HepG2 (cell line): ENCODE measurements at regions not wholly inside any gene's neighbourhood (a gene's known extent, or its start where the extent isn't known, plus 50 kb on each side); places are given as distances from the start of the nearest gene placed in this dataset.

ENCODE experiments used
- ATAC-seq: fragments of 200-7000 bp; cut with Tn5 transposase; 3 replicates; pipeline ENCODE4 v1.9.1; 2020; ENCODE audit warnings: mild to moderate bottlenecking, moderate library complexity
- BruUV-seq: library from RNA; stranded (reverse); fragments of 400-500 nt; replicated peaks from 2 replicates; lab custom pipeline; 2021; lab: Mats Ljungman, UMichigan
- CTCF ChIA-PET: fragments of 300-600 bp; formaldehyde crosslinking; extraction: SDS; loops from one replicate; lab custom pipeline; 2021; ENCODE audit warnings: low total read pairs, inconsistent platforms, low intra/inter-chr PET ratio; lab: Yijun Ruan, JAX
- POLR2A ChIA-PET: fragments of 350-600 bp; sonication (Branson Sonifier 250); formaldehyde crosslinking; loops from one replicate; lab custom pipeline; 2020; ENCODE audit warnings: antibody characterized with exemption, inconsistent platforms; lab: Yijun Ruan, JAX
- DNase-seq: peaks from one replicate; pipeline ENCODE4 v3.0.0-alpha.2; 2015; ENCODE audit warnings: low spot score
- FAIRE-seq: peaks from 3 replicates; lab custom pipeline; 2011; peaks lifted over from hg19 to GRCh38; lab: Jason Lieb, UNC
- H2AFZ ChIP-seq: one replicate; pipeline ENCODE4 v1.6.1; 2011; ENCODE audit warnings: low read length, inconsistent platforms
- H3K27ac ChIP-seq: fragments of 300-600 bp; 3 replicates; pipeline ENCODE4 v1.8.0; 2011; ENCODE audit warnings: mixed run types, mild to moderate bottlenecking, mixed read lengths, low read length, inconsistent platforms; ENCODE audit not compliant: insufficient read depth; ENCODE audit errors: extremely low read length
- H3K27me3 ChIP-seq, 2 experiments: fragments of 200-600 bp in 1 of 2; 2 replicates in 1 of 2; 3 replicates in 1 of 2; pipeline versions ENCODE4 v1.6.0 to v1.8.0; 2011; ENCODE audit warnings: low read length in 2 of 2, mild to moderate bottlenecking in 2 of 2, moderate library complexity in 2 of 2, inconsistent platforms in 1 of 2; ENCODE audit not compliant: insufficient read depth in 2 of 2, control insufficient read depth in 1 of 2
- H3K36me3 ChIP-seq, 2 experiments: fragments of 200-600 bp in 1 of 2; replicated peaks in 1 of 2; 2 replicates in 1 of 2; 3 replicates in 1 of 2; pipeline versions ENCODE4 v1.5.1 to v1.8.0; 2011; ENCODE audit warnings: low read length in 2 of 2, inconsistent platforms in 1 of 2; ENCODE audit not compliant: insufficient read depth in 2 of 2, control insufficient read depth in 1 of 2
- H3K4me1 ChIP-seq: 2 replicates; pipeline ENCODE4 v1.5.1; 2012; ENCODE audit warnings: low read length, inconsistent platforms; ENCODE audit not compliant: insufficient read depth
- H3K4me2 ChIP-seq: 2 replicates; pipeline ENCODE4 v1.6.0; 2011; ENCODE audit warnings: low read depth, low read length, inconsistent platforms
- H3K4me3 ChIP-seq, 3 experiments: fragments of 200-600 bp in 1 of 3; sonication (generic), shearing (Covaris generic) in 1 of 3; replicated peaks in 1 of 3; 2 replicates each; pipeline ENCODE4 v1.5.1; 2011 to 2016; ENCODE audit warnings: low read length in 3 of 3, inconsistent platforms in 2 of 3, low read depth in 2 of 3, mild to moderate bottlenecking in 2 of 3, control low read depth in 1 of 3, mixed read lengths in 1 of 3; ENCODE audit not compliant: insufficient read depth in 1 of 3
- H3K79me2 ChIP-seq: one replicate; pipeline ENCODE4 v1.6.1; 2011; ENCODE audit warnings: low read length, inconsistent platforms; ENCODE audit not compliant: insufficient read depth
- H3K9ac ChIP-seq: 2 replicates; pipeline ENCODE4 v1.6.0; 2011; ENCODE audit warnings: mild to moderate bottlenecking, low read depth, low read length, inconsistent platforms; ENCODE audit not compliant: insufficient read depth
- H3K9me3 ChIP-seq: 2 replicates; pipeline ENCODE4 v1.5.1; 2012; ENCODE audit warnings: mild to moderate bottlenecking, low read length
- H4K20me1 ChIP-seq: 2 replicates; pipeline ENCODE4 v1.6.0; 2011; ENCODE audit warnings: inconsistent platforms, mild to moderate bottlenecking, low read length, moderate library complexity; ENCODE audit not compliant: insufficient read depth
- ATF7-NPFF ChIP-seq: sonication (generic); formaldehyde crosslinking; IDR thresholded peaks from 2 replicates; pipeline ENCODE4 v1.8.1; 2023; ENCODE audit warnings: mild to moderate bottlenecking, low read depth, missing genetic modification reagents, moderate library complexity
- CREM ChIP-seq, 2 experiments: sonication (generic) in 1 of 2; formaldehyde crosslinking in 1 of 2; IDR thresholded peaks; 2 replicates each; pipeline versions ENCODE4 v1.4.0 to v1.6.1; 2016 to 2020; ENCODE audit warnings: antibody characterized with exemption in 1 of 2, mild to moderate bottlenecking in 1 of 2, missing genetic modification reagents in 1 of 2
- FOXA3 ChIP-seq: IDR thresholded peaks from 2 replicates; pipeline ENCODE4 v1.6.1; 2016; ENCODE audit warnings: missing genetic modification reagents, missing compliant biosample characterization
- FOXK1 ChIP-seq: sonication (generic); formaldehyde crosslinking; IDR thresholded peaks from 2 replicates; pipeline ENCODE4 v1.4.0; 2020; ENCODE audit warnings: low read depth, missing genetic modification reagents, borderline replicate concordance
- KLF13 ChIP-seq: sonication (generic); formaldehyde crosslinking; IDR thresholded peaks from 2 replicates; pipeline ENCODE4 v1.4.0; 2020; ENCODE audit warnings: mild to moderate bottlenecking, missing genetic modification reagents
- MAZ ChIP-seq, 2 experiments: sonication (generic) in 1 of 2; formaldehyde crosslinking in 1 of 2; IDR thresholded peaks; 2 replicates each; pipeline versions ENCODE4 v1.5.0 to v1.6.1; 2012 to 2020; ENCODE audit warnings: low read depth in 2 of 2, mild to moderate bottlenecking in 2 of 2, borderline replicate concordance in 1 of 2, improper control_type of control experiment in 1 of 2, low read length in 1 of 2, missing genetic modification reagents in 1 of 2, moderate library complexity in 1 of 2
- MEF2D ChIP-seq: sonication (generic); formaldehyde crosslinking; IDR thresholded peaks from 2 replicates; pipeline ENCODE4 v1.5.1; 2020; ENCODE audit warnings: mild to moderate bottlenecking, missing genetic modification reagents
- REL ChIP-seq: sonication (generic); formaldehyde crosslinking; conservative IDR thresholded peaks from 2 replicates; pipeline ENCODE4 v1.8.0; 2022; ENCODE audit warnings: mild to moderate bottlenecking, missing genetic modification reagents, moderate library complexity
- SALL1 ChIP-seq: sonication (generic); formaldehyde crosslinking; IDR thresholded peaks from 2 replicates; pipeline ENCODE4 v1.8.0; 2022; ENCODE audit warnings: mild to moderate bottlenecking, missing genetic modification reagents
- SCMH1 ChIP-seq: sonication (generic); formaldehyde crosslinking; IDR thresholded peaks from 2 replicates; pipeline ENCODE4 v1.9.0; 2021; ENCODE audit warnings: missing genetic modification reagents, mild to moderate bottlenecking, borderline replicate concordance
- SIX4 ChIP-seq: sonication (generic); formaldehyde crosslinking; IDR thresholded peaks from 2 replicates; pipeline ENCODE4 v1.4.0; 2020; ENCODE audit warnings: missing genetic modification reagents
- SMAD3 ChIP-seq: sonication (generic); formaldehyde crosslinking; IDR thresholded peaks from 2 replicates; pipeline ENCODE4 v1.4.0; 2020; ENCODE audit warnings: missing genetic modification reagents
- ZNF232 ChIP-seq: sonication (generic); formaldehyde crosslinking; IDR thresholded peaks from 2 replicates; pipeline ENCODE4 v1.4.0; 2020; ENCODE audit warnings: missing genetic modification reagents, borderline replicate concordance
- ZNF326 ChIP-seq: sonication (generic); formaldehyde crosslinking; IDR thresholded peaks from 2 replicates; pipeline ENCODE4 v1.4.0; 2020; ENCODE audit warnings: missing genetic modification reagents, borderline replicate concordance
- ZNF724P ChIP-seq: sonication (generic); formaldehyde crosslinking; IDR thresholded peaks from 2 replicates; pipeline ENCODE4 v1.8.0; 2022; ENCODE audit warnings: missing genetic modification reagents, borderline replicate concordance
- WGBS: methylation state at CpG from one replicate; pipeline ENCODE4 v1.1.6; 2017; ENCODE audit warnings: low lambda C conversion rate; 5-methylcytosine and 5-hydroxymethylcytosine counted together
- in situ Hi-C: cut with HindIII; loops from 2 replicates; pipeline ENCODE4 v1.10.0; 2017; ENCODE audit warnings: low pct_unique_long_range_greater_than_20kb; ENCODE audit not compliant: extremely low pct_ligation_motif_present
- intact Hi-C: fragments of 100-400 bp; cut with micrococcal nuclease; formaldehyde crosslinking; loops from one replicate; pipeline ENCODE4 v1.10.0; 2022; ENCODE audit not compliant: unreplicated experiment
- TF ChIP-seq, protein P1 (sequence below): sonication (generic); formaldehyde crosslinking; IDR thresholded peaks from 2 replicates; pipeline ENCODE4 v1.4.0; 2020; ENCODE audit warnings: missing genetic modification reagents
- TF ChIP-seq, protein P2 (sequence below): sonication (generic); formaldehyde crosslinking; IDR thresholded peaks from 2 replicates; pipeline ENCODE4 v1.4.0; 2020; ENCODE audit warnings: missing genetic modification reagents, mild to moderate bottlenecking, borderline replicate concordance
- TF ChIP-seq, protein P3 (sequence below): sonication (generic); IDR thresholded peaks from 2 replicates; pipeline ENCODE4 v1.6.1; 2016; ENCODE audit warnings: low read depth, borderline replicate concordance
- TF ChIP-seq, protein P4 (sequence below): IDR thresholded peaks from 2 replicates; pipeline ENCODE4 v1.6.1; 2016; ENCODE audit warnings: mild to moderate bottlenecking, missing biosample characterization, missing genetic modification reagents

DNA sequence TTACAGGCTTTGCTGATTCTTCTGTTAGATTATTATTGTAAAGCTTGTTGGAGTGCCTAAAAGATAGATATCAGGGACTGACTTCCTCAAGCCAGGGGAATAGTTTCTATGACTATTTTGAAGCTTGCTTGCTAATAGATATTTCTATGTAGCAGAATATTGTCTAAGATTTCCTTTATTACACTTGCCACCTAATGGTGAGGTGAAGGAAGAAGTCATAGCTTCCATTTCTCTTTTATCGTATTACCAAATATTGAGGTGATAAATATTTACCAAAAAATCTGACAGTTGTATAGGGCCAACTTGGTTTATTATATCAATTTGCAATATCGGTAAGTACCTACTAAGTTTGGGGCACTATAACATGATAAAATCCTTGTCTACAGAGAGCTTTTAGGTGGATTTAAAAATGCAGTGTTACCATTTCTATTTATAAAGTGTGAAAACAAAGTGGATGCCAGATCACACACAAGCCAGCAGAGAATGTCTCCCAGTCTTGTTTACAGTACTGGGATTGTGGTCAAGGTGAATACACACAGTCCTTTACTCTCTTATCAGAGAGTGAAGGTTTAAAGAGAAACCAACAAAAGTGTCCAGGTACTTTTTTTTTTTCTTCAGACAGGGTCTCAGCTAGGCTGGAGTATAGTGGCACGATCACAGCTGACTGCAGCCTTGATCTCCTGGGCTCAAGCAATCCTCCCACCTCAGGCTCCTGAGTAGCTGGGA, 137.9 kb downstream of the IGF1 start:
- in situ Hi-C loops: no loop called here
- DNase-seq (peak; percentile 42), ATAC-seq (peak; percentile 89), FAIRE-seq (no peak)
- ChIA-PET CTCF (no interaction called here), POLR2A (no interaction called here)
- intact Hi-C loops: no loop called here
- Histone ChIP-seq H4K20me1 (no peaks in the 10 kb centered on the region), H3K79me2 (no peaks in the 10 kb centered on the region), H3K9ac (no peak overlapping the region), H3K4me3 (no peak overlapping the region), H3K36me3 (no peaks in the 10 kb centered on the region), H3K27me3 (no peaks in the 10 kb centered on the region), H3K4me1 (peaks cover 25% of the 10 kb centered on the region), H3K4me2 (peak overlapping the region; percentile 40), H3K27ac (no peak overlapping the region), H3K9me3 (no peaks in the 10 kb centered on the region), H2AFZ (no peak overlapping the region)
- BruUV-seq: no TSS peak
- WGBS: 16% methylated on average over 3 of the region's 3 CpGs
- TF ChIP-seq ZNF326 (CRISPR knock-in tag) (no peak), SMAD3 (CRISPR knock-in tag) (no peak), CREM (IDR thresholded peaks at IDR 0.05) (0 out of 2 replicates have a peak, but pooled peaks have one; percentile 22), CREM (CRISPR knock-in tag; IDR thresholded peaks at IDR 0.05) (no peak), ATF7-NPFF (no peak), ZNF232 (CRISPR knock-in tag) (no peak), ZNF724P (CRISPR knock-in tag) (no peak), REL (CRISPR knock-in tag) (no peak), FOXK1 (peak; percentile 33; the same call in 1 of the 2 replicates), SIX4 (CRISPR knock-in tag) (no peak), KLF13 (no peak), SALL1 (CRISPR knock-in tag) (no peak), MAZ (IDR thresholded peaks at IDR 0.05; ENCODE audit: borderline replicate concordance, low read depth, low read length) (no peak), MAZ (CRISPR knock-in tag; IDR thresholded peaks at IDR 0.05; ENCODE audit: low read depth) (no peak), FOXA3 (CRISPR knock-in tag) (peak; percentile 74), MEF2D (0 out of 2 replicates have a peak, but pooled peaks have one; percentile 49), SCMH1 (CRISPR knock-in tag) (no peak)
- TF ChIP-seq, protein P1, sequence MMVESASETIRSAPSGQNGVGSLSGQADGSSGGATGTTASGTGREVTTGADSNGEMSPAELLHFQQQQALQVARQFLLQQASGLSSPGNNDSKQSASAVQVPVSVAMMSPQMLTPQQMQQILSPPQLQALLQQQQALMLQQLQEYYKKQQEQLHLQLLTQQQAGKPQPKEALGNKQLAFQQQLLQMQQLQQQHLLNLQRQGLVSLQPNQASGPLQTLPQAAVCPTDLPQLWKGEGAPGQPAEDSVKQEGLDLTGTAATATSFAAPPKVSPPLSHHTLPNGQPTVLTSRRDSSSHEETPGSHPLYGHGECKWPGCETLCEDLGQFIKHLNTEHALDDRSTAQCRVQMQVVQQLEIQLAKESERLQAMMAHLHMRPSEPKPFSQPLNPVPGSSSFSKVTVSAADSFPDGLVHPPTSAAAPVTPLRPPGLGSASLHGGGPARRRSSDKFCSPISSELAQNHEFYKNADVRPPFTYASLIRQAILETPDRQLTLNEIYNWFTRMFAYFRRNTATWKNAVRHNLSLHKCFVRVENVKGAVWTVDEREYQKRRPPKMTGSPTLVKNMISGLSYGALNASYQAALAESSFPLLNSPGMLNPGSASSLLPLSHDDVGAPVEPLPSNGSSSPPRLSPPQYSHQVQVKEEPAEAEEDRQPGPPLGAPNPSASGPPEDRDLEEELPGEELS (CRISPR knock-in tag): peak; percentile 39; the same call in 1 of the 2 replicates
- TF ChIP-seq, protein P2, sequence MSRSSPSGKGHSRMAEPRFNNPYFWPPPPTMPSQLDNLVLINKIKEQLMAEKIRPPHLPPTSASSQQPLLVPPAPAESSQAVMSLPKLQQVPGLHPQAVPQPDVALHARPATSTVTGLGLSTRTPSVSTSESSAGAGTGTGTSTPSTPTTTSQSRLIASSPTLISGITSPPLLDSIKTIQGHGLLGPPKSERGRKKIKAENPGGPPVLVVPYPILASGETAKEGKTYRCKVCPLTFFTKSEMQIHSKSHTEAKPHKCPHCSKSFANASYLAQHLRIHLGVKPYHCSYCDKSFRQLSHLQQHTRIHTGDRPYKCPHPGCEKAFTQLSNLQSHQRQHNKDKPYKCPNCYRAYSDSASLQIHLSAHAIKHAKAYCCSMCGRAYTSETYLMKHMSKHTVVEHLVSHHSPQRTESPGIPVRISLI (CRISPR knock-in tag): peak; percentile 56; the same call in 1 of the 2 replicates
- TF ChIP-seq, protein P3, sequence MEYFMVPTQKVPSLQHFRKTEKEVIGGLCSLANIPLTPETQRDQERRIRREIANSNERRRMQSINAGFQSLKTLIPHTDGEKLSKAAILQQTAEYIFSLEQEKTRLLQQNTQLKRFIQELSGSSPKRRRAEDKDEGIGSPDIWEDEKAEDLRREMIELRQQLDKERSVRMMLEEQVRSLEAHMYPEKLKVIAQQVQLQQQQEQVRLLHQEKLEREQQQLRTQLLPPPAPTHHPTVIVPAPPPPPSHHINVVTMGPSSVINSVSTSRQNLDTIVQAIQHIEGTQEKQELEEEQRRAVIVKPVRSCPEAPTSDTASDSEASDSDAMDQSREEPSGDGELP: peak; percentile 35; the same call in 1 of the 2 replicates
- TF ChIP-seq, protein P4, sequence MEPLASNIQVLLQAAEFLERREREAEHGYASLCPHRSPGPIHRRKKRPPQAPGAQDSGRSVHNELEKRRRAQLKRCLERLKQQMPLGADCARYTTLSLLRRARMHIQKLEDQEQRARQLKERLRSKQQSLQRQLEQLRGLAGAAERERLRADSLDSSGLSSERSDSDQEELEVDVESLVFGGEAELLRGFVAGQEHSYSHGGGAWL: no peak
